NCI-H1930 (cell line): ENCODE measurements at regions not wholly inside any gene's neighbourhood (a gene's known extent, or its start where the extent isn't known, plus 50 kb on each side); places are given as distances from the start of the nearest gene placed in this dataset.
A peak's percentile ranks its signal among the peaks of the same experiment; 100 is the strongest.
"Not testable (repeated sequence)": the region's sequence is repeated elsewhere in the genome, so short reads cannot be mapped to it uniquely, and the experiment has no call there.

Experiments used
- DNase-seq, 2 experiments: peaks; one replicate each; lab custom pipeline; 2025; lab: John Stamatoyannopoulos, UW

DNA sequence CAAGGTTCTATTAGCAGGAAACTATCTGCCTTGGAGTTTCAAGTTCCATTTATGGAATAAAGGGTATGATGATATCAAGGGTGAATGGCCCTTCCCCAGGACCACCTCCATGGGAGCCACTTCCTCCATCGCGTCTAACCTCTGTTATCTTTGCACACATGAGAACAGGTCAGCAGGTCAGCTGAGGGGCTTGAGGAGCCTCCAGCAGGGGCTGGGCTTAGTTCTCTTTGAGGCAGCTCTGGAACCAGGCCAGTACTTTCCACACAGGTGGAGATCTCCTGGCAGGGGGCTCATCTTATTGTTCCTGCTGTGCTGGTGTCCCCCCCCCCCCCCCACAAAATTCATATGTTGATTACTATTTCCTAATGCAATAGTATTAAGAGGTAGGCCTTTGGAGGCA is 472.2 kb upstream of the ZMIZ1 start:
- DNase-seq = no peak

DNA sequence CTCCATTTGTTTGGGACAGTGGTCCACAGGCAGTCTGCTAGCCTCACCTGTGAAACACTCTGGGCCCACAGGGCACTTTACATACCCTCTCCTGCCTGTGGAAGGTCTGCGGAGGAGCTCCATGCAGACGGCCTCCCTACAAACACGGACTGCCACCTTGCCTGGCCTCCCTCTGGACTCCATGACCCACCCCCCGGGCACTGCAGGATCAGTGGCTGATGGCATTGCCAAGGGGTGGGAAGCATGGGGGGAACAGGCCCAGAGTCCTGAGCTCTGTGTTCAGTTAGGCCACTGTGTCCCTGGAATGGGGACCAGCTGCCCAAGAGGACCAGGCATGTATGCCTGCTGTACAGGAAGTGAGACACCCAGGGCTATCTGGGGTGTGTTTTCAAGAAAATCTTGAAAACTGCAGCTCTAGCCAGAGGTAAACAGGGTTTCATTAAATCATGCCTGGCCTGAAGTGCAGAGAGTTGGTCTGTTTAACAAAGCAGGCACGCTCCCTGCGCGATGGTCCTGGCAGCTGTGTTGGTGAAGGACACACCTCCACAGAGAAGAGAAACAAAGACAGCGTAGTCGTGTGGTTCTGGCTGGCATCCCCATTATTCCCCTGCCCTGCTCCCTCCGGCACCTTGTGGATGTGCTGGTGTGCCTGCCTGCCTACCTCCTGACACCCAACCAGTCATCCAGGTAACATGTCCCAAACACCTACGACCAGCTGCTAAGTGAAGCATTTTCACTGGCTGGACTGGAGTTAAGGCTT is 470.8 kb upstream of the ZMIZ1 start:
- DNase-seq = no peak

DNA sequence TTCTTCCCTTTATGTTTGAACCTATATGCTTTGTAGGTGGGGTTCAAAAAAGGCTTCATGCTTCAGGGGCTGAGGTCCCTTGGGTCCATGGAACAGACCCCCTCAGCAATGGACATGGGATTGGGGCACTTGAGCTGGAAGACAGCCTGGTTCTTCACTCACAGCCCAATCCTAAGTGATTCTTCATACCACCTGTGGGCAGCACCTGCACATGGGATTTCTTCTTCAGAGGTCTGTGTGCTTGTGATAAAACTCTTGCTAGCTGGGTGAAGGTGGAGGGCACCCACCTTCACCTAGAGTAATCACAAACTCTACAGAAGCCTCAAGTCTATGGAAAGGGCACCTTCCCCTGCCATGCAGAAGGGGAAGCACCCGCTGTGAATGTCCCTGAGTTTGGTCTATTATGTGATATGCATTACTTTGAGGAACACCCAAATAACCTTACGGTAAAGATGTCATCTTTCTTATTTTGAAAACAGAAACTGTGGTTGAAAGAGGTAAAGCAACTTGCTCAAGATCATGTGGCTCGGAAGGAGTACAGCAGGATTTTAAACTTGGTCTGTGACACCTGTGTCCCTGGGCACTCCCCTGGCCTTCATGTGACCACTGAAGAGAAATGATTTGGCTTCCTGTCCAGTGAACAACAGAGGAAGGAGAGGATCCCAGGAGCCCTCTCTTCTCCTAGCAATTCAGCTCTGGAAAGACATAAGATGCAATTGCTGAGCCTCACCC is 469.5 kb upstream of the ZMIZ1 start:
- DNase-seq = no peak

DNA sequence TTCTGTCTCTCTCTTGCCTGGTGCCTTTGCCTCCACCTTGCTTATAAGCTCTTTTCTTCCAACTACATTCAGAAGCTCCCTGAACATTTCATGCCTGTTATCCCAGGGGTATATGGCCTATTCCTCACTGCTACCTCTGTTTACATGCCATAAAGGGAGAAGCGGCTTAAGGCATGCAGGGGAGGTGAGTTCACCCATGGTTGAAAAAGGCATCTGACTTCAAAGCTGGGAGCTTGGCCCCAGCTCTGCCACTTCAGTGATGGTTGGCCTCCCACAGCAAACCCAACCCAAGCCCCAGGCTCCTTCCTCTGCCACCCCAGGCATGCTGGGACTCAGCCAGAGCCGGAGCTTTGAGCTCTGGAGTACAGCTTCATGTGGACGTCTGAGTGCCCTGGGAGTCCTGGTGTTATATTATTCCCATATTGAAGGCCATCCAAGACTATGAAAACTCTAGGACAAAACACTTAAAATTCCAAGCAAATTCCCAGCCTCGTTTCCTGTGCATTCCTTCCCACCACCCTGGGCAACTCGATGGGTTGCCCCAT is 468.6 kb upstream of the ZMIZ1 start:
- no peak for DNase-seq

DNA sequence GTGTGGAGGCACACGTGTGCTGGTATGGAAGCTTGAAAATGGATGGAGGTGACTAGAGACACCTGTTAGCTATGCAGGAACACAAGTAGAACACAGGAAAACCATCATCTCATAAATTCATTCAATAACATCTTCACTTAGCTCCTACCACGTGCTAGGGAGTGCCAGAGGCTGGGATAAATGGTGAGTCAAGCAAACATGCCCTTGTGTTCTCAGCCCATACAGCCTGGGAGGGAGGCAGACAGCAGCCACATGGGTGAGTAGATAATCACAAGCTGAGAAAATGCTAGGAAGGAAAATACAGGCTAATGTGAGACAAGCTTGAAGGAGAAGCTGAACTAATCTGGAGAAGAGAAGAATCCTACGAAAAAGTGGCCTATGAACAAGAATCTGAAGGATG is 468.0 kb upstream of the ZMIZ1 start:
- no peak for DNase-seq

DNA sequence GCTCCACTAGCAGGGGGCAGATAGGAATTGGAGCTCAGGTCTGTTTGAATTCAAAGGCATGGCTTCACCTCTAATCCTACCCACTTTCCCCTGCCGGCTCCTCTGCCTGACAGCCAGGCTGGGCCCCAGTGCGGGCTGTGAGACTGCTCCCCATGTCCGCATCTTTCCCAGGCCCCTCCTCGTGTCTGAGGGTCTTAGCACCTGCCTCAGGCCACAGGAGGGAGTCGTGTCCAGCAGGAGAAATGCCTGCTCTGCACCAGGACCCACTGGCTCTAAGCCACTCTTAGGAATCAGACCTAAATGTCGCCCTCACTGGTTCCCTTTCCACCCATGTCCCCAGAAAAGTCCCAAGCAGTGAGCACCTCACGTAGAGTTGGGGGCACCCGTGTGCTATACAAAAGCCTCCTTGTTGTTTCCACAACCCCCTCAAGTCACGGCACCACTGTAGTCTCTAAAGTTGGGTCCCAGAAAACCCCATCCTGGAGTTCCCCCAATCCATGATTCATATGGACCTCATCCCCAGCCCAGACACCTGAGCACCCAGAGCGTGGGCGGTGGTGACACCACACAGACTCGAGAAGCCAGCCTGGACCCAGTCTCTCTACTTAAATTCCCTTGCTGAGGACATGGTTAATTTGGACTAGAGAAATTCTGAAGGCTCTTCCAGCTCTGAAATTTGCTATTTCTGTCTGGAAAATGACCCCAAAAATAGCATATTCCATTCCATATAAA is 466.4 kb upstream of the ZMIZ1 start:
- no peak for DNase-seq

DNA sequence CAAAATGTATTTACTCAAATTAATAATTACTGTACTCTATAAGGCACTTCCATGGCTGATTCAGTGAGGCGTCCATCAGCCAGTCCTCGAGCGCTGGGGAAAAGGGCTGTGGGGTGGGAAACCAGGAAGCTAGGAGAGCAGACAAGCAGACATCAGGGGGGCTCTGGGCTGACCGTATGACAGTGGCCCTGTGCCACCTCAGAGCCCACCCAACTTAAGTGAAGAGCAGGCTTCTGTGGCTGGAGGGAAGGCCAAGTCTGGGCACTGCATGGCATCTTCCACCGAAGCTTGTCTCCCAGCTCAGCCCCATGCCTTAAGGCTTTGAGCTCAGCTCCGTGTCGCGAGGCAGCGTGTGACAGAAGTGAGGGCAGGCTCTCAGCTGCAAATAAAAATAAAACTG is 464.5 kb upstream of the ZMIZ1 start:
- DNase-seq = no peak

DNA sequence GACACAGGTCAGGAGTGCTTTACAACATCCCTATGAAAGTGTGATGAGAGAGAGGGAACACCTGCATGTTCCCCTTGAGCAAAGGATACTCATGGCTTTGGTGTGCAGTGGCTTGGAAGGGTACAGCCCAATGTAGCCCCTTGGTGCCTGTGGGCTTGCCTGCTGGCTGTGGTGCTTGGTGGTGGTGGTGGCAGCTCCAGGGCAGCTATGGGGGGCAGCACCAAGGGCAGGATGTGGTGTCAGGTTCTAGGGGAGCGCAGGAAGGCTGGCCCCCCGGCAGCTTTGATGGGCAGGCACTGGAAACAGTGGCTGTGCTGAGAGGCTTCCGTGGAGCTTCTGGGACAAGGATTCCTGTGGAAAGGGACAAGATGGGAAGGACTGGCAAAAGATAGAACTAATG is 464.0 kb upstream of the ZMIZ1 start:
- DNase-seq = no peak

DNA sequence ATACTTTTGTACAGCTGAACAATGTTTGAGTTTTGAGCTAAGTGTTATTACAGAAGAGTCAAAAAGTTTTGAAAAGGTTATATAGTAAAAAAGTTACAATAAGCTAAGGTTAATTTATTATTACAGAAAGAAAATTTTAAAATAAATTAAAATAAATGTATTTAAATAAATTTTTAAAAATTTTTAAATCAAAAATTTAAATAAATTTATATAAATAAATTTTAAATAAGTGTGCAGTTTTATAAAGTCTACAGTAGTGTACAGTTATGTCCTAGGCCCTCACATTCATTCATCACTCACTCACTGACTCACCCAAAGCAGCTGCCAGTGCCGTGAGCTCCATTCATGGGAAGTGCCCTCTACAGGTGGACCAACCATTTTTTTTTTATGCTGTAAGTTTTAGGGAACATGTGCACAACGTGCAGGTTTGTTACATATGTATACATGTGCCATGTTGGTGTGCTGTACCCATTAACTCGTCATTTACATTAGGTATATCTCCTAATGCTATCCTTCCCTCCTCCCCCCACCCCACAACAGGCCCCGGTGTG is 462.9 kb upstream of the ZMIZ1 start:
- no peak for DNase-seq

DNA sequence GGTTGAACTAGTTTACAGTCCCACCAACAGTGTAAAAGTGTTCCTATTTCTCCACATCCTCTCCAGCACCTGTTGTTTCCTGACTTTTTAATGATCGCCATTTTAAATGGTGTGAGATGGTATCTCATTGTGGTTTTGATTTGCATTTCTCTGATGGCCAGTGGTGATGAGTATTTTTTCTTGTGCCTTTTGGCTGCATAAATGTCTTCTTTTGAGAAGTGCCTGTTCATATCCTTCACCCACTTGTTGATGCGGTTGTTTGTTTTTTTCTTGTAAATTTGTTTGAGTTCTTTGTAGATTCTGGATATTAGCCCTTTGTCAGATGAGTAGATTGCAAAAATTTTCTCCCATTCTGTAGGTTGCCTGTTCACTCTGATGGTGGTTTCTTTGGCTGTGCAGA is 462.0 kb upstream of the ZMIZ1 start:
- DNase-seq = not testable (repeated sequence)

DNA sequence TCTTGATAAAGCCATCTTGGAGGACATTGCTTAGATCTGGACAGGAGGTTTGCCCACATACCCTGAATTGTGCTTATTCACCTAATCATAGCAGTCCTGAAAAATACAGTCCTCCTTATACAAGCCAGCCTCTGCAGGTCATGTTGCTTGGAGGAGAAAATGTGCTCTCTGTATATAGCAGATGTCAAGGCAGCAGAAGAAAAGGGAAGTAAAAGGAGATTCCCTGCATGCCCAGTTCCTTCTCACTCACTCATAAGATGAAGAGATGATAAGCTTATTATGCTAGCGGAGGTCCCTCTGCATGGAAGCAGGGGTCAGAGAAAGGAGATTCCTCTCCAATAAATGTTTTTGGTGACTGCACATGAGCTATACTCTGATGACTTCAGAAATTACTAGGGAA is 458.8 kb upstream of the ZMIZ1 start:
- DNase-seq = no peak

DNA sequence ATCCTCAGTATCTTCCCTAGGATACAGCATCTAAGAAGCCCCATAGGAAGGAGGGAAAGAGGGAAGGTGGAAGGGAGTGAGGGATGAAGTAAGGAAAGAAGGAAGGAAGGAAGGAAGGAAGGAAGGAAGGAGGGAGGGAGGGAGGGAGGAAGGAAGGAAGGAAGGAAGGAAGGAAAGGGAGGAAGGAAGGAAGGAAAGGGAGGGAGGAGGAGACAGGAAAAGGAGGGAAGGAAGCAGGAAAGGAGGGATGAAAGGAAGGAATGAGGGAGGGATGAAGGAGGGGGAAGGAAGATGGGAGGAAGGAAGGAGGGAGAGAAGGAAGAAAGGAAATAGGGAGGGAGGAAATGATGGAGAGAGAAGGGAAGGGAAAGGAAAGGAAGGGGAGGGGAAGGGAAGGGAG is 455.6 kb upstream of the ZMIZ1 start:
- DNase-seq = no peak

DNA sequence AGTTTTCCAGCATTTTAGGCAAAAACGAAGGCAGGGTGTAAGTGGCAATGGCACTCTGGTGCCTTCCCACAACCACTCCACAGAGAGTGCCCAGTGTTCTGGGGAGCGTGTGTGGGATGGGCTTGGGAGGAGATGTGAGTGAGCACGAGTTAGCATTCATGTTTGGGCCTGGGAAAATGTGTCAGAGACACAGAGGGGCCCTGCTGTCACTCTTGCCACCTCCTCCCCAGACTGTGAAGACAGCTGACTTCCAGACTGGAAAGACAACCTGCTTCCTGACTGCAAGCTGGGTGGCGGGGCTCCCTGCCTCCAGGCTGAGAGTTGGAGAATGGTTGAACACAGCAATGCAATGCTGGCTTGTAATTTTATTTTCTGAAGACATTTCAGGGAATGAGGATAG is 454.5 kb upstream of the ZMIZ1 start:
- DNase-seq = no peak

DNA sequence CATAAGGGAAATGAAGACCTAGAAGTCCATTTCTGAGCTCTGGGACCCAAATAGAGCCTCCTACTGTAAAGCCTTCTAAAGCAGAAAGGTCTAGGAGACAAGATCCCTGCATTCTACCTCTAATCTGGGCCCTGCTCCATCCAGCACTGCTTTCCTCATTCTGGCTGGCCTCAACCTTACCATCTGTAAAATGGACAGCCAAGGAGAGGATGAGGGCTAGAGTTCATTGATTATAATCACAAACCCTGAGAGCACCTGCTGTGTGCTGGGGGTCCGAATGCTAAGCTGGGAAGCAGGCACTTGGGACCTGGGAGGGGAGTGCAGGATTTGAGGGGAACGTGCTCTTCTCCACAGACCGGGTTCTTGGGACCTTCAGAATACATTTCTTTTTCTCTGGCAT is 454.0 kb upstream of the ZMIZ1 start:
- no peak for DNase-seq

DNA sequence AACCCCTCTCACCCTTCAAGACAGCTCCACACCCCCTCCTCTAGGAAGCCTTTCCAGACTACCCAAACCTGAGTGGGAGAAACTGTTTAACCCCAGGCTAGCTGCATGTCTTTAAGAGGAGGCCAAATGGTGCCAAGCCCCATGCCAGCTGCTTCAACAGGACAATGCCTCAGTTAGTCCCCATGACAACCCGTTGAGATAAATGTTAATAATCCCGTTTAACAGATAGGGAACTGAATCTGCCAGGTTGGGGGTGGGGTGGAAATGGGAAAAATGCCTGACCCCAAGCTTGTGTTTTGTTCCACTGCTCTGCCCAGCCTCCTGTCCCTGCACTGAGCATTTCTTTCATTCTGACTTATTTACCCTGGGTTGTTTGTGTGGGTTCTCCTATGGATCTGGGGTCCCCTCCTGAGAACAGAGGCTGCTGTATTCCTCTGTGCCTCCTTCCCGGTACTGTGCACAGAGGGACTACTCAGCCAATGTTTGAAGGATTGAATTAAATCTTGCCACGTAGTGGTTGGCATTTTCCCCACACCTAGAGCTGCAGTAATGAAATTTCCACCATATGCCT is 452.6 kb upstream of the ZMIZ1 start:
- no peak for DNase-seq

DNA sequence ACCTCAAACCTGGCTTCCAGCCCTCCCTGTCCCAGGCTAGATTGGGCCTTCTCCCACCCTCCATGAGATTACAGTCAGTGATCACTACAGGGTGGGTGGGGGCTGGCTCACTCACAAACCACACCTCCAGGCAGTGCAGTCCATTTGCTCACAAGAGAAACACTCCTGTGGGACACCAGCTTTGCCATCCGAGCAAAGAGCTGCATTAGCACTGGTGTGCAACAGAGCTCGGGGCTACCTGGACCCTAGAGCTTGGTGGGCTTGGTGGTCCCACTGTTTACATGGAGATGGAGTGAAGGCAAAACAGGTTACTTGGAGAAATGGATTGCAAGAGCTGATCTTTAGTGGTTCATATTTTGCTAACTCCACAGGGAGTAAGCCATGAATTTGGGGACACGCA is 451.7 kb upstream of the ZMIZ1 start:
- DNase-seq = no peak

DNA sequence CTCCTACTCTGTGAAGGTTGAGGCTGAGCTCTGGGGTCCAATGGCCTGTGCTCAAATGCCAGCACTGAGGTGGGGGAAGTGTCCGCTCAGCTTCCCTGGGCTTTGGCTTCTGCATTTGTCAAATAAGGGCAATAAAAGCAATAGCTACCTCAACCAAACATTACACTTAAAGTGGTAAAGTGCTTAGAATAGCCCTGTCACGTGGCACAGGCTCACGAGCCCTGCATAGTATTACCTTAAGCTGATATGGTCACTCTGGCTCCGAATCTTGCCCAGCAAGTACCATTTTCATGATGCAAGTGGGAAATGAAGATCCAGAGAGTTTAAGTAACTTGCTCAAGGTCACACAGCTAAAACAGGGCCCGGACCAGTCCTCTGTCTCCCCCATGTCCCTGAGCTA is 451.1 kb upstream of the ZMIZ1 start:
- no peak for DNase-seq

DNA sequence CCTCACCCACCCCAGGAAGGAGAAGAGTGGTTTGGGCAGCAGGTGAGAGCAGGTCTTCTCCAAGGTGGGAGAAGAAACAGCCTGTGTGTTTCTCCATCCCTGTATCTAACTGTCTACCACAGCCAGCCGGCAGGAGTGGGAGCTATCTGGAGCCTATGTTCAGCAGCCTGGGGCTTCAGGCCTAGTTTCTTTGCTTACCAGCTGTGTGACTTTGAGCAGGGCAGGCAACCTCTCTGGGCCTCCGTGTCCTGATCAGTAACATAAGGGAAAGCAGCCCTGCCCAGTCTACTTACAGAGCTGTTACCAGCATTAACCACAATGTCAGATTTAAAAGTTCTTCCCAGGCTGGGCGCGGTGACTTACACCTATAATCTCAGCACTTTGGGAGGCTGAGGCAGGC is 450.7 kb upstream of the ZMIZ1 start:
- no peak for DNase-seq

DNA sequence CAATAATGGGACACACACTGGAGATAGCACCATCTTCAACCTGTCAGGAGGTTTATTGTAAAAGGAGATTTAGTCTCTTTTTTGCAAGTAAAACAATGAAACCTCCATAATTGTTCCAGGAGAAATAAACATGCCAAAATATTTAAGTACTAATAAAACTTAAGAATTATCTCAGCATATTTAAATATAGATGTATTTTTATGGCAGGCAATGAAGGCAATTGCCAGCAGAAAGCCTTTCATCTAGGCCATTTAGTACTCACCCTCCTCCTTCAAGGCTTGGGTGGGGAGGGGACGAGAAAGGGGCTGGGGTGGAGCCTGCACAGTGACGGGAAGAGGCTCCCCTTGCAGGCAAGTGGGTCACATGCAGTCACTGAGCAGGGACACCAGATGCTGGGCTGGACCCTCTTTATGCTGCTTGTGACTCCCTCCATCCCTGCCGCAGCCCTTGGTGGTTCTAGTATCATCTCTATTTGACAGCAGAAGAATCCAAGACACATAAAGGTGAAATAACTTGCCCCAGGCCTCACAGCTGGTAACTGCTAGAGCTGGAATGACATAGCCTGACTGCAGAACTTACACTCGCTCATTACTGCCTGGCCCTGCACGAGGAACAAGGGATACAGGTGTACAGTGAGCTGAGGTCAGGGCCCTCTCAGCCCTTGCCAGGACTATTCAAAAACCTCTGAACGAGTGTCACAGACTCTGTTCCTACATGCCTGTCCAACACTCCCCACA is 449.5 kb upstream of the ZMIZ1 start:
- DNase-seq = no peak

DNA sequence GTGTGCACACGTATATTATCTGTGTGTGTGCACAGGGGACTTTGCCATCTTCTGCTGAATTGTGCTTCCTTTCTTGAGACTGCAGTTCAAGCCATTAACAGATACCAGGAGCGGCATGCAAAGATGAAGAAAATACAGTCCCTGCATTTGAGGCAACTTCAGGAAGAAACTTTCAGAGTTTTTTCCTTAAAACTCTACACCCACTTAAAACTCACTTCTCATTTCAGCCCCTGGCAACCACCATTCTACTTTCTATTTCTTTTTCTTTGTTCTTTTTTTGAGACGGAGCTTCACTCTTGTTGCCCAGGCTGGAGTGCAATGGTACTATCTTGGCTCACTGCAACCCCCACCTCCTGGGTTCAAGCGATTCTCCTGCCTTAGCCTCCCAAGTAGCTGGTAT is 448.9 kb upstream of the ZMIZ1 start:
- DNase-seq = no peak

DNA sequence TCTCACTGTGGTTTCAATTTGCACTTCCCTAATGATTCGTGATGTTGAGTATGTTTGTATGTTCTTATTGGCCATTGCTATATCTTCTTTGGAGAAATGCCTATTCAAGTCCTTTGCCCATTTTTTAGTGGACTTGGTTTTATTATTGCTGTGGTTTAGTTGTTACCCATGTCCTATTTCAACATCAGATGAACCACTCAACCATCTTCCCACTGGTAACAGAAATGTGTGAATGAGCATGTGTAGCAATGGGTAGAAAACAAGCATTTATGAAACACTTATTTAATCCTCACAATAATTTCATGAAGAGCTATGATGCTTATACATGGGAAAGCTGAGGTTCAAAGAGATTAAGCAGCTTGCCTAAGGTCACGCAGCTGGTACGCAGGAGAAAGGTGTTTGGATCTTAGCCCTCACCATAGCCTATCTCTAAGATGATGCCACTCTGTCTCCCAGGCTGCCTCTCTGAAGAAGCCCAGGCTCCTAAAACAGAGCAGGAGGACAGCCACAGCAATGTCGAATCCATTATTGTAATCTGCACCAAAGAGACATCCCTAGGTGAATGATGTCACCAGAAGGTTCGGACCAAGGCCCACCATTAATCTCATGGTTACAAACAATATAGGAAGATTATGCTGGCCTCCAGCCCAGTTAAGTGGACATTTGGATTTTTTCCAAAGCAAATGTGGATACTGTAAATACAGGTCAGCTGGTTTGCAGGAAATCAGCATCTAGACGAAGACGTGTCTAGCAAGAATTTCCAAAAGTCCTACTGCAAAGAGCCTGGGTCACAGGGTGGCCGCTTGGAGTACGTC is 447.6 kb upstream of the ZMIZ1 start:
- peak in 1 of 2 experiments; percentile 9 for DNase-seq
